ENCODE measurements at regions not wholly inside any gene's neighbourhood (a gene's known extent, or its start where the extent isn't known, plus 50 kb on each side); places are given as distances from the start of the nearest gene placed in this dataset.

- Histone ChIP-seq H3K18ac (ENCODE audit: low read depth, low read length) (no peak overlapping the region), H3K27ac (ENCODE audit: insufficient read depth, low read length) (no peak overlapping the region), H3K27me3 (ENCODE audit: control insufficient read depth, insufficient read depth, low read length) (peaks cover 42% of the 10 kb centered on the region), H3K4me3 (ENCODE audit: insufficient read depth, low read depth, low read length) (no peak overlapping the region), H2AK9ac (replicated peaks; ENCODE audit: low read depth, low read length, poor library complexity) (no peak overlapping the region), H3K4me1 (ENCODE audit: control insufficient read depth, insufficient read depth, low read length) (no peaks in the 10 kb centered on the region), H4K91ac (ENCODE audit: insufficient read depth, low read depth, low read length) (no peak overlapping the region), H2AFZ (replicated peaks; ENCODE audit: low read length, poor library complexity) (no peak overlapping the region), H3K4me2 (ENCODE audit: low read depth, low read length) (no peak overlapping the region), H3K56ac (ENCODE audit: extremely low read depth, insufficient read depth, low read length) (no peak overlapping the region), H4K8ac (ENCODE audit: low read depth in 2 of 2, low read length in 2 of 2) (no peak overlapping the region), H2BK20ac (ENCODE audit: low read depth, low read length) (no peak overlapping the region), H2BK15ac (ENCODE audit: low read depth, low read length) (no peak overlapping the region), H3K79me1 (ENCODE audit: low read depth in 1 of 2, low read length in 2 of 2) (no peaks in the 10 kb centered on the region), H3K4ac (ENCODE audit: low read depth, low read length) (no peak overlapping the region), H4K5ac (ENCODE audit: low read depth, low read length) (no peak overlapping the region), H3K36me3 (ENCODE audit: control insufficient read depth, insufficient read depth, low read length) (no peaks in the 10 kb centered on the region), H2BK120ac (ENCODE audit: low read depth, low read length) (no peak overlapping the region), H3K9me1 (ENCODE audit: insufficient read depth, low read length) (no peaks in the 10 kb centered on the region), H2AK5ac (ENCODE audit: low read depth, low read length) (no peak overlapping the region), H2BK5ac (ENCODE audit: low read depth, low read length, poor library complexity, severe bottlenecking) (no peak overlapping the region), H3K14ac (replicated peaks; ENCODE audit: low read depth, low read length) (no peak overlapping the region), H3K23ac (ENCODE audit: low read depth, low read length) (no peak overlapping the region), H3K9me3 (ENCODE audit: control insufficient read depth, insufficient read depth, low read length) (0 out of 2 replicates have a peak, but pooled peaks cover 2% of the 10 kb centered on the region), H4K20me1 (ENCODE audit: insufficient read depth, low read length) (no peaks in the 10 kb centered on the region), H3K9ac (ENCODE audit: low read depth, low read length) (no peak overlapping the region)
- DNase-seq (no peak), ATAC-seq (ENCODE audit: low read depth) (no peak)
- intact Hi-C loops (cut with micrococcal nuclease) = no loop called here
- in situ Hi-C loops (cut with MboI; ENCODE audit: low sequenced_read_pairs) = no loop called here
- WGBS, 2 experiments (ENCODE audit: extremely low coverage in 2 of 2, insufficient read length in 1 of 2) = no CpG with 5 or more reads among the region's 1 CpG
- TF ChIP-seq MAFK (IDR thresholded peaks at IDR 0.05; ENCODE audit: low read depth, low read length) = no peak
- no peak for TF ChIP-seq SMC3 (IDR thresholded peaks at IDR 0.05; ENCODE audit: low read depth, low read length)
- no peak for TF ChIP-seq USF2 (IDR thresholded peaks at IDR 0.05; ENCODE audit: low read depth, low read length)
- no peak for TF ChIP-seq FOS (IDR thresholded peaks at IDR 0.05; ENCODE audit: low read depth, low read length)
- CTCF ChIA-PET = interaction anchor here (0.7 kb wide), 1 partner anchor 8 kb away, joined by 3 read pairs; no protein-coding TSS in a partner anchor
- no TSS peak for BruUV-seq (replicated peaks)
- dilution Hi-C loops (cut with HindIII; ENCODE audit: low sequenced_read_pairs, unreplicated experiment) = no loop called here
- POLR2A ChIA-PET (ENCODE audit: unreplicated experiment) = no interaction called here
Measured at GRCh38 chr14:75373616-75374015, 54.2 kb upstream of the JDP2 start.
